GM19328 (cell line): ENCODE measurements at regions not wholly inside any gene's neighbourhood (a gene's known extent, or its start where the extent isn't known, plus 50 kb on each side); places are given as distances from the start of the nearest gene placed in this dataset.
"Not testable (repeated sequence)": the region's sequence is repeated elsewhere in the genome, so short reads cannot be mapped to it uniquely, and the experiment has no call there.

Experiments used
- ATAC-seq: cut with Tn5 transposase; IDR thresholded peaks from one replicate; pipeline ENCODE4 v1.9.1; 2021; ENCODE audit warnings: mild to moderate bottlenecking, moderate library complexity; ENCODE audit not compliant: unreplicated experiment

DNA sequence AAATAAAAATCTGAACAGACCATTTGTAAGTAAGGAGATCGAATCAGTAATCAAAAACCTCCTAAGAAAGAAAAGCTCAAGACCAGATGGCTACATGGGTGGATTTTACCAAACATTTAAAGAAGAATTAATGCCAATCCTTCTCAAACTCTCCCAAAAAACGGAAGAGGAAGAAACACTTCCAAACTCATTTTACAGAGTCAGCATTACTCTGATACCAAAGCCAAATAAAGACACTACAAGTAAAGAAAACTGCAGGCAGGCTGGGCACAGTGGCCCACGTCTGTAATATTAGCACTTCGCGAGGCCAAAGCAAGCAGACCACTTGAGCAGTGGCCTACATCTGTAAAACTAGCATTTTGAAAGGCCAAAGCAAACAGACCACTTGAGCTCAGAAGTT, 159.8 kb downstream of the DPY19L2 start:
- ATAC-seq, result no peak

DNA sequence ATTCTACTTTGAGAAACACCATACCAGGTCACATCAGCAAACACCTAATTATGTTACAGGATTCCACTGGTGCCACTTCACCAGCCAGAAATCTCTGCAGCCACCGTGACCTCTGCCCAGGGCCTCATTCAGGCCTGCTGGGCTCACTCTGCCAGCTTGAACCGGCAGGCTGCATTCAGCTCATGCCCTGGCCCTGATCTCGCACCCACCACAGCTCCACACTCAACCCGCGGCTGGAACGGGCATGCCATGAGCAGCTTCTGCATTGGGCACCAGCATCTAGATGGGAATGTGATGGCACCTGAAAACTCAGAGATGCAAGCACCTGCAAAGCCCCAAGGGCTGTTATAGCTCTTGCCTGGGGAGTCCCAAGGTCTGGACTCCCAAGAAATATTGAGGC, 168.7 kb downstream of the DPY19L2 start:
- no peak for ATAC-seq

DNA sequence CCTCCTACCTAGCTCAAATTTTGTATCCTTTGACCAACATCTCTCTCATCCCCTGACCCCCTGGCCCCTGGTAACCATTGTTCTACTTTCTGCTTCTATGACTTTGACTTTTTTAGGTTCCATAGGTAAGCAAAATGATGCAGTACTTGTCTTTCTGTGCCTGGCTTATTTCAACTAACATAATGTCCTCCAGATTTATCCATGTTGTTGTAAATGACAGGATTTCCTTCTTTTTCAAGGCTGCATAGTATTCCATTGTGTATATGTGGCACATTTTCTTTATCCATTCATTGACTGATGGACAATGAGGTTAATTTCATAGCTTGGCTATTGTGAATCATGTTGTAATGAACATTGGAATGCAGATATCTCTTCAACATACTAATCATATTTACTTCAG, 170.1 kb downstream of the DPY19L2 start:
- no peak for ATAC-seq

DNA sequence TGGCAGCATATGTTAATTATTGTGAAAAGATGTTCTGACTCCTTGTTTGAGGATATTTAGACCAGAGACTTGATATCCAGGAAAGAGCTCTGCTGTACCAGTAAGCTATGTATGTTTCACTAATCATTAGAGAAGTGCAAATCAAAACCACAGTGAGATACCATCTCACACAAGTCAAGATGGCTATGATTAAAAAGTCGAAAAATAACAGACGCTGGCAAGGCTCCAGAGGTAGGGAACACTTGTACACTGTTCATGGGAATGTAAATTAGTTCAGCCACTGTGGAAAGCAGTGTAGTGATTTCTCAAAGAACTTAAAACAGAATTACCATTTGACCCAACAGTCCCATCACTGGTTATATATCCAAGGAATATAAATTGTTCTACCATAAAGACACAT, 171.6 kb downstream of the DPY19L2 start:
- no peak for ATAC-seq

DNA sequence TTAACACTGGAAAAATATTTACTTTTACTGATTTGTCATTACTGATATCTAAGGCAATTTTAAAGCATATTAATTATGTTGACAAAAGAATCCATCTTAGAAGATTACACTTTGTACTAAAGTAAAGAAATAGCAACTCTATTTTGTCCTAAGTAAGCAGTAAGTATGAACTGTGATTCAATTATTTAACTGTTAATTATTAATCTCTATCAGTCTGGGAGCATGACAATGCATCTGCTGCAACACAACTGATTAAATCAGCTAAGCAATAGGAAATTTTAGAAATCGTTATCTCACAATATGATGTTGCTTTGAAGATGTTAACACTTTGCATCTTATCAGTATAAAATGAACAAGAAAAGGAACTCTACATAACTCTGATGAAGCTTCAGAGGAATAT, 172.3 kb downstream of the DPY19L2 start:
- ATAC-seq, result no peak

DNA sequence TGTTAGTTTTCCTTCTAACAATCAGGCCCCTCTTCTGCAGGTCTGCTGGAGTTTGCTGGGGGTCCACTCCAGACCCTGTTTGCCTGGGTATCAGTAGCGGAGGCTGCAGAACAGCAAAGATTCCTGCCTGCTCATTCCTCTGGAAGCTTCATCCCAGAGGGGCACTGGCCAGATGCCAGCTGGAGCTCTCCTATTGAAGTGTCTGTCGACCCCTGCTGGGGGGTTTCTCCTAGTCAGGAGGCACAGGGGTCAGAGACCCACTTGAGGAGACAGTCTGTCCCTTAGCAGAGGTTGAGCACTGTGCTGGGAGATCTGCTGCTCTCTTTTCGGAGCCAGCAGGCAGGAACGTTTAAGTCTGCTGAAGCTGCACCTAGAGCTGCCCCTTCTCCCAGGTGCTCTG, 174.9 kb downstream of the DPY19L2 start:
- ATAC-seq, result not testable (repeated sequence)

DNA sequence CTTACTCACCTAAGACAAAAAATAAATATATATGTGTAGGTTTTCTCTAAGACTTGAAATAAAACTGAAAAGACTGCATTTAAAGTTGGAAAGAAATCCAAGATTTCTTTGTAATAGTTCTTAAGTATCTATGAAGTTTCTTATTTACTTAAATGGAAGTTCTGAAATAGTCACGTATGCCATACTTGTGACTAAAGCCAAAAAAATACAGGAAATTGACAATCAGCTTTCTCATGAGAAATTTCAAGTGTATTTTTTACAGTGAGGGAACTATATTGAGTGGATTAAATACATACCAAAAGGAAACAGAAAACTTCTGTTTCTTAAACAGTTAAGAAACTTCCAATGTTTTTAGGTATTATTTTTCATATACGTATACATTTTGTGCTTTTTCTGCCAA, 188.1 kb downstream of the DPY19L2 start:
- ATAC-seq, result no peak

DNA sequence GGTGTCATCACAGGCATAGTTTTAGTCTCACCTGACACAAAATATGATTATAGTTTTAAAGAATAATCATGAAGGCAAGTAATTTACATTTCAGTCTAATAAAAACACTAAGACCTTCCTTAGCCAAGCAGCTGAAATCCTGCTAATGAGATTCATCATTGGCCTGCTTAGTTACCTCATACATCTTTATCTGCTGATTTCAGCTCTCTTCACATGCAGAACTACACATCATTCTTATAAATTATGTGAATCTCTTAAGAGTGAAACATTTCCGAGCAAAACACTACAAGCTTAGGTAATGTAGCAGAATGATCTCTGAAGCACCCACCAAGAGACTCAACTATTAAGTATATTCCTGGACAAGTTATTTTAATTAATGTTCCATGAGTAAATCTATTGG, 198.1 kb downstream of the DPY19L2 start:
- ATAC-seq, result no peak

DNA sequence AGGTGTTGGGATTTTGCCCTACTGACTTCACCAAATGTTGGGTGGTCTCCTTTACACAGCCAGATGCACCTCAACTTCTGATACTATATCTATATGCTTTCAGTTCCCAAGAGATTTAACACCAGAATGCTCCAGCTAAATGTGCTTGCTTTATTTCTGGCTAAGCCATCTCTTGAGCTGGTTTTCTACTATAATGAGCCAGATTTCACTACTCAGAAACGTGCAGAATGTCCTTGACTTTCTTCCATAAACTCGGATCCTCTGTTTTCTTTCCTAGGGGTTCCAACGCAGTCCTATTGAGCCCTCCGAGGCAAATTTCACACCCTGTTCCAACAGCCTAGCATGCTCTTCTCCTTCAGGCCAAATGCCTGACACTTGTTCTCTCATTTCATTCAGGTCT, 200.3 kb downstream of the DPY19L2 start:
- no peak for ATAC-seq

DNA sequence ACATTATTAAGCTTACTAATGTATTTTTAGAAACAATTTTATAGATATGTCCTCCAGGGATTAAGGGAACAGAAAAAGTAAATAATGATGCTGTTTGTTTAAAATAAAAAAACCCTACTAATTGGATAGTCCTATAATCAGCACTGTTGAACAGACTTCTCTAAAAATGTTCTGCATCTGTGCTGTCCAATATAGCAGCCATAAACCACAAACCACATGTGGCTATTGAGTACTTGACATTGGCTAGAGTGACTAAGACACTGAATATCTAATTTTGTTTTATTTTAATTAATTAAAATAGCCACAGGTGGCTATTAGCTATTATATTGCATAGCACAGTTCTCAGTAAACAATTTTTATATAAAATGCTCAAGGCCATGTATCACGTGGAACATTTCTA, 210.4 kb downstream of the DPY19L2 start:
- ATAC-seq, result no peak

DNA sequence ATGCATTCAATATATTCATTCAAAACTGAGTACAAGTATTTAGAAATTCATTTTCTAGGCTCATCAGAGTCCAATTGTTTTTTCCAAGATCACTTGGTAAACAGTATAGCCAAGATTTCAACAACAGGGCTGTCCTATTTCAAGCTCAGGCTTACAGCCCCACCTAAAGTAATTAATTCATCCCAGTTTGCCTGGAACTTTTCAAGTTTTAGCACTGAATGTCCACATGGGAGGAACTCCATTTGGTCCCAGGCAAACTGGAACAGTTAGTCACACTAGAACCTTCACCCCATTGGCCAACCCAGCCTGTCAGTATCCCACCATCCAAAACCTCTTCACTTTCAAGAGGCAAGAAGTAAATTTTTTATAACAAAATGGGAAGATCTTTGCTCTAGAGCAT, 210.9 kb downstream of the DPY19L2 start:
- no peak for ATAC-seq

DNA sequence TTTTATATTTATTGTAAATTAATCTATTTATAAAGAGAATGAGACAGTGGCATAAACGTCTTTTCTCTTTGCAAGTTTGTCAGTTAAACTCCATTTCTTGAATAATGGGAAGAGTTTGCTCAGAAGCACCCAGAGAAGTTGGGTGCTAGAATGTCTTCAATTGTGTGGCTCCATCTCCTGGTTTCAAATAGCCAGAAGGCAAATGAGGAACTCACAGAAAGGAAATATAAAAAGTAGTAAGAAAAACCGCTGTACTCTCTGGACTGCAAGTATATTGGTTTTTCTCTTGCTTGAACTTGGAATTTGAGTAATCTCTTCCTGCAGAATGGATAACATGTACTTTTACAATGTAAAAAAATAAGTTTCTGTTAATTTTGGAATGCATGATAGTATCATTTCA, 217.5 kb downstream of the DPY19L2 start:
- no peak for ATAC-seq

DNA sequence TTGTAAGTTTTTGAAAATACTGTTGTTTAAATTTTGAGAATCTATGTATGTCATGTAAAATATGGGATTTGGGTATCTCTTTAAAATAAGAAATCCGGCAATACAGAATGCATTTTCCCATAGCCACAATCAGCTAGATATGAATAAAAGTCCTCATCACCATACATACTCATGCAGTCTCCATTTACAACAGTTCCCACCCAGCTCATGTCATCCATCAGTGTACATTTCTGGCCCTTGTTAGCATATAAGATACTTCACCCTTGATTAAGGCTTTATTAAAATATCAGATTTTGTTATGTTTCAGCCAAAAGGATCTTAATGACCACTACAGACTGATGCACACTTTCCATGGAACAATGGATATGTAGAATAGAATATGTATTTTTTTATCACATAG, 218.0 kb downstream of the DPY19L2 start:
- ATAC-seq, result no peak

DNA sequence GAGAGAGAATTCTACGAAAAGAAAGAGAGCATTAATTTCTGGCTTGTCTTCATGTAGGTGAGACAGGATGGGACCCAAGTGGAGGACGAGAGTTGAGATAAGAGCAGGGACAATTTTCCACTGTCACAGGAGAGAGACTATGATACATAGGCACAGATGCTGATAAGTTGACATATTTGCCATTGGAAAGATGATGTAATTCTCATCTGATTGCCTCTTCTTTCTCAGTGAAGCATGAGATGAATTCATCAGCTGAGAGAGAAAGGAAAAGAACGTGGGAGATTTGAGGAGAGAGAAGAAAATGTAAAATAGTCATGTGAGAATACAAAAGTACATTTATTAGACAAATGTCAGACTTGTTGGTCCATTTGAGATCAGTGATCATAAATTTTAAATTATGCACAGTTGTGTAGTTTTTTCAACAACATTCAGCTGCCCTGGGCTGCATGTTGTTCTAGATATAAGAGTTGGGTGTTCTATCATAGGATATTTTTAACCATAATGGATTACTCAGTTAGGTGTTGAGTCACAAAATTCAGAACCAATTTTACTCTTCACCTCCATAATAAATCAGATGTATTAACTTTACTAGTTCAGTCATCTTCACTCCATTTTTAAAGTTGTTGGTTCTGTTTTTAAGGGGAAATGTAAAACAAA, 222.9 kb downstream of the DPY19L2 start:
- no peak for ATAC-seq

DNA sequence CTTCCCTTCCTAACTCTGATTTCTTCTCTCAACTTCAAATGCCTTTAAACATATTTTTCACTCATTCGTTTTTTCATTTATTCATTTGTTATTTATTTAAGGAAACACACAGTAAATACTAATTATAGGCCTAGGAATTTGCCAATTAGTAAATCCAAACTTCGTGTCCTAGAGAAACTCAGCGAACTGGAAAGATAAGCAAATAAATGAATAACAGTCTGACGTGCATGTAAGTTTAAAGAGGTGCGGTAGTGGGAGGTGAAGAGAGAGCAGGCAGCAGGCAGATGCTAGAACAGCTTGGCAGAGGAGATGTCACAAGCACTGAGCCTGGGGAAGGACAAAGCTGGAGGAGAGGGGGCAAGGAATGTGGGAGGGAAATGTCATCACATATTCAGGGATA, 228.2 kb downstream of the DPY19L2 start:
- ATAC-seq, result no peak

DNA sequence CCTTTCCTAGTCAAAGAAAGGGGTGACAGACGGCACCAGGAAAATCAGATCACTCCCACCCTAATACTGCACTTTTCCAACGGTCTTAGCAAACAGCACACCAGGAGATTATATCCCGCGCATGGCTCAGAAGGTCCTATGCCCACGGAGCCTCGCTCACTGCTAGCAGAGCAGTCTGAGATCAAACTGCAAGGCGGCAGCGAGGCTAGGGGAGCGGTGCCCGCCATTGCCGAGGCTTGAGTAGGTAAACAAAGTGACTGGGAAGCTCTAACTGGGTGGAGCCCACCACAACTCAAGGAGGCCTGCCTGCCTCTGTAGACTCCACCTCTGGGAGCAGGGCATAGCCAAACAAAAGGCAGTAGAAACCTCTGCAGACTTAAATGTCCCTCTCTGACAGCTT, 233.9 kb downstream of the DPY19L2 start:
- not testable (repeated sequence) for ATAC-seq

DNA sequence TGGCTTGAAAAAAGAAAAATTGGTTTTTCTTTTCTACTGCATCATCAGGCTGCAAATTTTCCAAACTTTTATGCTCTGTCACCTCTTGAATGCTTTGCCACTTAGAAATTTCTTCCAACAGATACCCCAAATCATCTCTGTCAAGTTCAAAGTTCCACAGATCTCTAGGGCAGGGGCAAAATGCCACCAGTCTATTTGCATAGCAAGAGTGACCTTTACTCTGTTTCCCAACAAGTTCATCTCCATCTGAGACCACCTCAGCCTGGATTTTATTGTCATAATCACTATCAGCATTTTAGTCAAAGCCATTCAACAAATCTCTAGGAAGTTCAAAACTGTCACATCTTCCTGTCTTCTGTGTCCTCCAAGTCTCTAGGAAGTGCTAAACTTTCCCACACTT, 240.3 kb downstream of the DPY19L2 start:
- not testable (repeated sequence) for ATAC-seq

DNA sequence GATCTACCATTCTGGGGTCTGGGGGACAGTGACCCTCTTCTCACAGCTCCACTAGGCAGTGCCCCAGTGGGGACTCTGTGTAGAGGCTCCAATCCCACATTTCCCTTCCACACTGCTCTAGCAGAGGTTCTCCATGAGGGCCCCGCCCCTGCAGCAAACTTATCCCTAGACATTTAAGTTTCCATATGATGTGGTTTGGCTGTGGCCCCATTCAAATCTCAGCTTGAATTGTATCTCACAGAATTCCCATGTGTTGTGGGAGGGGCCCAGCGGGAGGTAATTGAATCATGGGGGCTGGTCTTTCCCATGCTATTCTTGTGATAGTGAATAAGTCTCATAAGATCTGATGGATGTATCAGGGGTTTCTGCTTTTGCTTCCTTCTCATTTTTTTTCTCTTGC, 241.3 kb downstream of the DPY19L2 start:
- ATAC-seq, result not testable (repeated sequence)

DNA sequence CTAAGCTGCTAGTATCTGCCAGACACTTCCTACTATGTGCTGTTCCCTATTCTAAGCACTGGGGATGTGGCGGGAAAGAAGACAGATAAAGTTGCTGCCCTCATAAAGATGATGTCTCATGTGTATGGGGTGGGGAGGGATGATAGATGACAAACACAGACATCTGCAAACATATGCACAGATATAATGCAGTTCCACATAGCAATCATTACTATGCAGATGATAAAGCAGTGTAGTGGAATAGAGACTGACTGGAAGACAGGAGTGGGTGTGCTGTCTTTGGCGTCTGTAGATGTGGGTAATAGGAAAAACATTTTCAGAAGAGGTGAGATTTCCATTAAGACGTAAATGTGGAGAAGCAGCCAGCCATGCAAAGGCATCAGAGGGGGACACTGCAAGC, 243.6 kb downstream of the DPY19L2 start:
- no peak for ATAC-seq

DNA sequence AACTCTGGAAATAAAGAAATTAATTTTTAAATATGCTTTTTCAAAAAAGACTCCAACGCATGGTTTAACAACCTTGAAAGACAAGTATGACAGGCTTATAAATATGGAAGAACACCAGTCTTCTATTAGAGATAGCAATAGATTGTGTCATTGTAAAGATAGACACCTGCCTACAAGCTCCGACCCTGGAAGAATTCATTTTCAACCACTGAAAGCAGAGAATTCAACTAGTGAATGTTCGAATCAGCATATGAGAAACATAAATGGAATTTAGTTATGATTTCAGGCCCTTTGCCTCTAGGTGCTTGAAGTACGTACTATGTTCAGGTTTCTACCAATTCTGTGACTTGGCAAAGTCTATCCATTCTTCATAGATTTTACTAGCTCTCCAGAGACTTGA, 244.5 kb downstream of the DPY19L2 start:
- no peak for ATAC-seq

DNA sequence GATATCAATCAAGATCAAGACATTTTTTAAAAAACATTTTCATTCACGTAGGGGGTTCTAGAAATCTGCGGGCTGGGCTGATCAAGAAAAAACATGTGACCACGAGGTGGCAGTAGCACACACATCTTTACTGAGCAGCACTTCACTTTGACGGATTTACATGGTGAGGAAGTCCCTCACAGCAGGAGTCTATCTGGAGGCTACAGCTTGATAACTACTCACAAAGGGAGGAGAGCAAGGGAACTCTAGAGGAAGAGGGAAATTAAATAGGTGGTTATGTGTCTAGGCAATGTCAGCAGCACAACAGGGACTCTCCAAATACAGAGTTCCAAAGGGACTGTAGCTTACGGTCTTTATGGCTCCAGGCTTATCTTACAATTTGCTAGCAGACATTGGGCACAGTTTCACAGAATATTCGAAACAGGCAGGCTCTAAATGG, 248.1 kb downstream of the DPY19L2 start:
- ATAC-seq, result peak; percentile 94

DNA sequence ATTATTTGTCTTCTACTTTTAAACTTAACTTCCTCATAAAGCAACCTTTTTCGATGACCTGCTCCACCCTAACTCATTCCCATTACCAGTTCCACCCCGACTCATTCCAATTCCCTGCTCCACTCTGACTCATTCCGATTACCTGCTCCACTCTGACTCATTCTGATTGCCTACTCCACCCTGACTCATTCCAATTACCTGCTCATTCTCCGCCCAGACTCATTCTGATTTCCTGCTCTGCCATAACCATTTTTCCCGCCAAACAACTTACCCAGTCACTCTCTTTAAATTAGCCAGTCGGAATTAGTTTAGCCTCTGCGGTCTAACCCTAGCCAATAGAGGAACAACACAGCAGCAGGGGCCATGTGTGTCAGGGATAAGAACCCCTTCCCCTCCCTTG, 249.1 kb downstream of the DPY19L2 start:
- ATAC-seq, result no peak

DNA sequence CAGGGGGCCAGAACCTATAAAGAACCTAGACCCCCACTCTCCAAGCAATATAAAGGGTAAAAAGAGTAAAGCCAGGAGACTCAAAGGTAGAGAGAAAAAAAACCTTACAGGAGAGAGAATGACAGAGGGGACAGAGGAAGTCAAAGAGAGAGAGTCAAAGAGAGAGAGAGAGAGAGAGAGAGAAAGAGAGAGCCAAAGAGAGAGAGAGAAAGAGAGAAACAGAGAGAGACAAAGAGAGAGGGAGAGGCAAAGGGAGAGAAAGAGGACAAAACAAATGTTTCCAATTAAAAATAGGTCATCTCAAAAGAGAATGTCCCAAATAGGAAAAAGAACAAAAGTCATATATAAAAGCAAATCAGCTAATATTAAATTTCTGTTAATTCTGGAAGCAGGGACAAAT, 251.5 kb downstream of the DPY19L2 start:
- ATAC-seq, result no peak
